ENCODE measurements at regions not wholly inside any gene's neighbourhood (a gene's known extent, or its start where the extent isn't known, plus 50 kb on each side); places are given as distances from the start of the nearest gene placed in this dataset.

GRCh38 chr13:48146636-48147035, 51.7 kb upstream of the MED4 start:
- Histone ChIP-seq H3K27me3 (no peaks in the 10 kb centered on the region), H3K4me3 (no peak overlapping the region), H3K36me3 (no peaks in the 10 kb centered on the region), H3K4me1 (no peaks in the 10 kb centered on the region), H3K27ac (no peak overlapping the region), H3K9me3 (no peaks in the 10 kb centered on the region)
- DNase-seq (ENCODE audit: low spot score in 2 of 2), result no peak
- TF ChIP-seq CTCF (IDR thresholded peaks at IDR 0.05) (no peak), POLR2A (IDR thresholded peaks at IDR 0.05) (no peak), POLR2AphosphoS5 (IDR thresholded peaks at IDR 0.05) (no peak)
- intact Hi-C loops (cut with DNase I; ENCODE audit: low total_unique reads), result loop anchor here (10.0 kb wide), 1 partner anchor 158 kb away; the partner anchor contains the start of gene RB1

GRCh38 chr13:48146122-48146521, 51.2 kb upstream of the MED4 start:
- no peak for DNase-seq (ENCODE audit: low spot score in 2 of 2)
- H3K4me3 ChIP-seq, result no peak overlapping the region
- no peaks in the 10 kb centered on the region for H3K9me3 ChIP-seq
- H3K27me3 ChIP-seq, result no peaks in the 10 kb centered on the region
- intact Hi-C loops (cut with DNase I; ENCODE audit: low total_unique reads), result loop anchor here (10.0 kb wide), 1 partner anchor 159 kb away; the partner anchor contains the start of gene RB1
- no peak overlapping the region for H3K27ac ChIP-seq
- no peak for TF ChIP-seq POLR2A (IDR thresholded peaks at IDR 0.05)
- TF ChIP-seq POLR2AphosphoS5 (IDR thresholded peaks at IDR 0.05), result no peak
- TF ChIP-seq CTCF (IDR thresholded peaks at IDR 0.05), result no peak
- no peaks in the 10 kb centered on the region for H3K4me1 ChIP-seq
- no peaks in the 10 kb centered on the region for H3K36me3 ChIP-seq

Data from breast epithelium (tissue), 4 donors.